Neural crest cell (in vitro differentiated cells): ENCODE measurements at regions not wholly inside any gene's neighbourhood (a gene's known extent, or its start where the extent isn't known, plus 50 kb on each side); places are given as distances from the start of the nearest gene placed in this dataset.

Experiments
- DNase-seq: peaks from one replicate; pipeline ENCODE4 v3.0.0; 2021; ENCODE audit warnings: low read depth, mixed read lengths, low spot score
- H3K27ac Mint-ChIP-seq: one replicate; pipeline ENCODE4 v1.8.0; 2021; ENCODE audit warnings: mild to moderate bottlenecking, mixed read lengths; ENCODE audit not compliant: unreplicated experiment
- H3K27me3 Mint-ChIP-seq: 2 replicates; pipeline ENCODE4 v1.8.0; 2021; ENCODE audit warnings: low read depth, mild to moderate bottlenecking, mixed read lengths
- H3K36me3 Mint-ChIP-seq: 2 replicates; pipeline ENCODE4 v1.8.0; 2021; ENCODE audit warnings: low read depth, mild to moderate bottlenecking, mixed read lengths
- H3K4me1 Mint-ChIP-seq: 2 replicates; pipeline ENCODE4 v1.8.0; 2021; ENCODE audit warnings: mixed read lengths
- H3K4me3 Mint-ChIP-seq: one replicate; pipeline ENCODE4 v1.8.0; 2021; ENCODE audit warnings: mild to moderate bottlenecking, mixed read lengths
- H3K9me3 Mint-ChIP-seq: 2 replicates; pipeline ENCODE4 v1.8.0; 2021; ENCODE audit warnings: mixed read lengths
- CTCF ChIP-seq: fragments of 200-600 bp; sonication (generic); conservative IDR thresholded peaks from 2 replicates; pipeline ENCODE4 v1.5.0; 2021; ENCODE audit warnings: antibody characterized with exemption, mild to moderate bottlenecking

GRCh38 chr20:4559106-4559505, 127.2 kb upstream of the PRNP start:
- Mint-ChIP-seq H3K36me3 (no peaks in the 10 kb centered on the region), H3K9me3 (peaks cover 2% of the 10 kb centered on the region), H3K27me3 (peaks cover 40% of the 10 kb centered on the region), H3K27ac (no peak overlapping the region), H3K4me1 (no peaks in the 10 kb centered on the region), H3K4me3 (no peak overlapping the region)
- TF ChIP-seq CTCF: no peak
- no peak for DNase-seq

- H3K27me3 Mint-ChIP-seq: peaks cover 38% of the 10 kb centered on the region
- H3K4me3 Mint-ChIP-seq: no peak overlapping the region
- H3K27ac Mint-ChIP-seq: no peak overlapping the region
- DNase-seq: no peak
- TF ChIP-seq CTCF: no peak
- H3K4me1 Mint-ChIP-seq: no peaks in the 10 kb centered on the region
- no peaks in the 10 kb centered on the region for H3K9me3 Mint-ChIP-seq
- H3K36me3 Mint-ChIP-seq: no peaks in the 10 kb centered on the region
These were observed 129.5 kb upstream of the PRNP start for GRCh38 chr20:4556781-4557180.

GRCh38 chr20:4555188-4555890, 130.9 kb upstream of the PRNP start:
- H3K4me1 Mint-ChIP-seq: no peaks in the 10 kb centered on the region
- no peak overlapping the region for H3K4me3 Mint-ChIP-seq
- peaks cover 32% of the 10 kb centered on the region for H3K27me3 Mint-ChIP-seq
- no peak for DNase-seq
- no peak overlapping the region for H3K27ac Mint-ChIP-seq
- no peaks in the 10 kb centered on the region for H3K9me3 Mint-ChIP-seq
- H3K36me3 Mint-ChIP-seq: no peaks in the 10 kb centered on the region
- no peak for TF ChIP-seq CTCF

- no peak for TF ChIP-seq CTCF
- no peaks in the 10 kb centered on the region for H3K9me3 Mint-ChIP-seq
- no peaks in the 10 kb centered on the region for H3K4me1 Mint-ChIP-seq
- H3K27me3 Mint-ChIP-seq: peaks cover 28% of the 10 kb centered on the region
- DNase-seq: no peak
- H3K36me3 Mint-ChIP-seq: no peaks in the 10 kb centered on the region
- no peak overlapping the region for H3K4me3 Mint-ChIP-seq
- H3K27ac Mint-ChIP-seq: no peak overlapping the region
These were observed 131.9 kb upstream of the PRNP start for GRCh38 chr20:4554346-4554745.

- H3K4me3 Mint-ChIP-seq: no peak overlapping the region
- no peaks in the 10 kb centered on the region for H3K36me3 Mint-ChIP-seq
- no peaks in the 10 kb centered on the region for H3K4me1 Mint-ChIP-seq
- no peak for TF ChIP-seq CTCF
- DNase-seq: no peak
- no peak overlapping the region for H3K27ac Mint-ChIP-seq
- peaks cover 25% of the 10 kb centered on the region for H3K27me3 Mint-ChIP-seq
- H3K9me3 Mint-ChIP-seq: no peaks in the 10 kb centered on the region
These were observed 134.1 kb upstream of the PRNP start for GRCh38 chr20:4552075-4552640.
